Thymus (tissue), 11 donors: ENCODE measurements at regions not wholly inside any gene's neighbourhood (a gene's known extent, or its start where the extent isn't known, plus 50 kb on each side); places are given as distances from the start of the nearest gene placed in this dataset.

ENCODE experiments used
- DNase-seq, 9 donors: peaks; one replicate each; pipeline ENCODE4 v3.0.0-alpha.2; 2013; ENCODE audit warnings: low spot score in 9 of 9, low read depth in 6 of 9, missing footprints in 1 of 9
- H3K27ac ChIP-seq, 2 donors: one replicate each; pipeline ENCODE4 v1.5.1; 2013; ENCODE audit warnings: control low read depth in 1 of 2, low read depth in 1 of 2, low read length in 1 of 2, mild to moderate bottlenecking in 1 of 2, moderate library complexity in 1 of 2
- H3K27me3 ChIP-seq, 2 donors: one replicate each; pipeline ENCODE4 v1.5.1; 2013; ENCODE audit warnings: low read length in 1 of 2; ENCODE audit not compliant: control insufficient read depth in 2 of 2, insufficient read depth in 1 of 2
- H3K36me3 ChIP-seq, 2 donors: one replicate each; pipeline ENCODE4 v1.5.1; 2013; ENCODE audit warnings: low read length in 1 of 2, mild to moderate bottlenecking in 1 of 2, moderate library complexity in 1 of 2; ENCODE audit not compliant: control insufficient read depth in 2 of 2, insufficient read depth in 2 of 2
- H3K4me1 ChIP-seq, 2 donors: one replicate each; pipeline ENCODE4 v1.5.1; 2013; ENCODE audit warnings: low read length in 2 of 2; ENCODE audit not compliant: control insufficient read depth in 2 of 2, insufficient read depth in 2 of 2
- H3K4me3 ChIP-seq, 2 donors: one replicate each; pipeline ENCODE4 v1.5.1; 2013; ENCODE audit warnings: low read length in 2 of 2, control low read depth in 1 of 2, mild to moderate bottlenecking in 1 of 2
- H3K9me3 ChIP-seq, 2 donors: one replicate each; pipeline ENCODE4 v1.5.1; 2013; ENCODE audit warnings: low read length in 1 of 2, mild to moderate bottlenecking in 1 of 2; ENCODE audit not compliant: control insufficient read depth in 2 of 2, insufficient read depth in 1 of 2
- WGBS: extraction: QIAGEN DNeasy Blood & Tissue Kit; methylation state at CpG from one replicate; pipeline ENCODE4 v1.1.7; 2013; 5-methylcytosine and 5-hydroxymethylcytosine counted together
- donor health status: healthy.

DNA sequence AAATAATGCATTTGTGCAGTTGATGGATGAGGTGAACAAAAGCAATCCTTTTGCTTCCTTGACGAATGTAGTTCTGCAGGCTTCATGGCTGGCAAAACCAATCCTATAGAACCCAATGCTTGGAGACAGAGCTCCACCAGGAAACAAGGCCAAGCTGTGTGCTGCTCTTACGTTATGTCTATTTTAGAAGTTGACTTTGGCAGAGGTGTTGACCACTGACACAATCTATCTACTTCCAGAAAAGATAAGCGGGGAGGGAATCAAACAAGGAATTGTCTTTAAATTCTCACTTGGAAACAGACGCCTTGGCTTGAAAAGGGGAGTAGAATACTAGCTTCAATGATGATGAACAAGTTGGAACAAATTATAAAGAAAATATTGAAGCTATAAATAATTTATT is 211.2 kb downstream of the SETD4 start:
- no peaks in the 10 kb centered on the region for H3K36me3 ChIP-seq
- no peak overlapping the region for H3K27ac ChIP-seq
- H3K4me3 ChIP-seq = no peak overlapping the region
- peaks cover 0 to 2% of the 10 kb centered on the region in 2 donors for H3K27me3 ChIP-seq
- H3K9me3 ChIP-seq = no peaks in the 10 kb centered on the region
- H3K4me1 ChIP-seq = no peaks in the 10 kb centered on the region
- DNase-seq = no peak
- 93% methylated on average over 4 of the region's 4 CpGs for WGBS

- DNase-seq = no peak
- Histone ChIP-seq H3K4me3 (no peak overlapping the region), H3K27me3 (no peaks in the 10 kb centered on the region), H3K9me3 (no peaks in the 10 kb centered on the region), H3K27ac (no peak overlapping the region), H3K4me1 (peaks cover 6 to 11% of the 10 kb centered on the region in 2 donors), H3K36me3 (no peaks in the 10 kb centered on the region)
- 94% methylated on average over 7 of the region's 7 CpGs for WGBS
These were observed 216.2 kb downstream of the SETD4 start for GRCh38 chr21:35843911-35844667.

DNA sequence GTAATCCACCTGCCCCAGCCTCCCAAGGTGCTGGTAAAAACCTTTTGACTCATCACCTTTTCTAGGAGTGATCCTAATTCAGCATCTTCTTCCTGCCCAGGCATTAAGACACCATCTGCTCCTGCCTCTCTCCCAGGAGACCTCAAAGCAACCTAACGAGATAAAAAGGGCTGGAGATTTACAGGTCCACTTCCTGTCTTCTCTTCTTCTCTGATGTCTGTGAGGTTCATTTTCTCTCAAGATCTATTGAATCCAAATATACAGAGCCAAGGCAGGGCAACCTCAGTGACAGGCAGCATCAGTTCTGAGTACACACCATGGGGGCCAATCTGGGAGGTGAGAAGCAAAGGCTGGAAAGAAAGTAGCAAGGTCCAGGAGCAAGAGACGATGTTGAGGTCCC is 219.4 kb downstream of the SETD4 start:
- no peak overlapping the region for H3K27ac ChIP-seq
- no peaks in the 10 kb centered on the region for H3K27me3 ChIP-seq
- no peaks in the 10 kb centered on the region for H3K36me3 ChIP-seq
- no peaks in the 10 kb centered on the region for H3K9me3 ChIP-seq
- H3K4me1 ChIP-seq = peaks cover 14 to 26% of the 10 kb centered on the region in 2 donors
- no peak overlapping the region for H3K4me3 ChIP-seq
- DNase-seq = peak in 1 of 9 donors; percentile 25
- 52% methylated on average over 2 of the region's 2 CpGs for whole genome bisulfite sequencing

DNA sequence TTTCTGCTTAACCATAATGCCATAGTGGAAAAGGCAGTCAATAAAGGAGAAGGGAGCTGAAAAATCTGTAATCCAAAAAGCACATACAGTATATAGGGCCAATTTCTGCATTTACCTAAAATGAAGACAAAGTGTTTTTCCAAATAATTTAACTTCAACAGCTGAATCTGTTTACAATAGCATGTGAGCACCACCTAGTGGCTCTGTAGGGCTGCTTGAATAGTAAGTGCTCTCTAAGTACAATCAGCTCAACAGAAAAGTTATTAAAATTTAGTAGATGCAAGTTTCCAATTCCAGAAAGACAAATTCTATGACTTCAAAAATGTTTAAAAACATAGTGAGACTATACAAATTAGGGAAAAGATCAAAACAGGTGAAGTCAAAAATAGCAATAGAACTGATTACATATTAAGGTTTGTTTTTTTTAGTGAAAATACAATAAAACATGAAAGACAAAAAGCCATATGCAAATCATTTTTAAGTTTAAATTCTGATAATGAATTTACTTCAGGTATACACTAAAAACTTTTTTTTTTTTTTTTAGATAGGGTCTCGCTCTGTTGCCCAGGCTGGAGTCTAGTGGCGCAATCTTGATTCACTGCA is 220.0 kb downstream of the SETD4 start:
- no peak overlapping the region for H3K4me3 ChIP-seq
- peaks cover 14 to 26% of the 10 kb centered on the region in 2 donors for H3K4me1 ChIP-seq
- no peak overlapping the region for H3K27ac ChIP-seq
- H3K27me3 ChIP-seq = no peaks in the 10 kb centered on the region
- DNase-seq = peak; percentile 30 to 87 (median 74)
- no peaks in the 10 kb centered on the region for H3K9me3 ChIP-seq
- no peaks in the 10 kb centered on the region for H3K36me3 ChIP-seq
- WGBS = 99% methylated on average over 2 of the region's 2 CpGs

DNA sequence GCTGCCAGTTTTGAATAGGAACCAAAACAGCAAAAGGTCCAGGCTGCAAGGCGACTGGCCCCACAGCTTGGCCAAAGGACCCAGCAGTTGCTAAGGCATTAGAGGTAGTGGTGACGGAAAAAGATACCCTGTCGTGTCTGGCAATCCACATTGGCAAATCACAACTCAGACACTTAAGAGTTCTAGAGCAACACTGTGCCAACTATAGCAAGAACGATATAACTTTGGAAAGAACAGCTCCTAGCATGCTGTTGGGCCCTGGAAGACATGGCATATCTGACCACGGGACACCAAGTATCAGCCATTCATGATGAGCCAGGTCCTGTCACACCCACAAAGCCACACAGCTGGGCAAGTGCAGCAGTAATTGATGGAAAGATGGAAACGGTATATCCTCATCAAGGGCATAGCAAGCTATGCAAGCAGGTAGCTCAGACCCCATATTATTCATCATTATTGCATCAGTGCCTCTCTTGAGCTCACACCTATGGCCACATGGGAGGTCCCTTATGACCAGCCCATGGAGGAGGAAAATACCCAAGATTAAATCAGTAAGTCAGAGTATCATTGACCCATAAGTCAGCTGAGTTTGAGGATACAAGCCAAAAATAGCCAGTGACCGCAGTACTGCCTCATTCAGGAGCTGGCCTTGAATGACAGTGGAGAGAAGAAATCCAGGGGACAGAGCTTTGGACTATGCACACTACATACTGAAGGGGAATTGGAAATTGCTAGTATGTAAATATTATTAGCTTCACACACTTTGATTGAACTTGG is 221.2 kb downstream of the SETD4 start:
- 97% methylated on average over 7 of the region's 7 CpGs for WGBS
- H3K4me3 ChIP-seq = no peak overlapping the region
- no peak for DNase-seq

GRCh38 chr21:35838350-35838749 is 222.0 kb downstream of the SETD4 start:
- Histone ChIP-seq H3K27ac (peak overlapping the region in 1 of 2 donors; percentile 54), H3K9me3 (no peaks in the 10 kb centered on the region), H3K4me1 (peaks cover 26 to 39% of the 10 kb centered on the region in 2 donors), H3K27me3 (no peaks in the 10 kb centered on the region), H3K4me3 (no peak overlapping the region), H3K36me3 (no peaks in the 10 kb centered on the region)
- WGBS = 48% methylated on average over 1 of the region's 1 CpG
- DNase-seq = peak; percentile 42 to 89 (median 72)

More for the DNA sequence above, 221.2 kb downstream of the SETD4 start:
- H3K27me3 ChIP-seq = no peaks in the 10 kb centered on the region
- no peaks in the 10 kb centered on the region for H3K36me3 ChIP-seq
- H3K27ac ChIP-seq = no peak overlapping the region
- no peaks in the 10 kb centered on the region for H3K9me3 ChIP-seq
- peaks cover 18 to 31% of the 10 kb centered on the region in 2 donors for H3K4me1 ChIP-seq

DNA sequence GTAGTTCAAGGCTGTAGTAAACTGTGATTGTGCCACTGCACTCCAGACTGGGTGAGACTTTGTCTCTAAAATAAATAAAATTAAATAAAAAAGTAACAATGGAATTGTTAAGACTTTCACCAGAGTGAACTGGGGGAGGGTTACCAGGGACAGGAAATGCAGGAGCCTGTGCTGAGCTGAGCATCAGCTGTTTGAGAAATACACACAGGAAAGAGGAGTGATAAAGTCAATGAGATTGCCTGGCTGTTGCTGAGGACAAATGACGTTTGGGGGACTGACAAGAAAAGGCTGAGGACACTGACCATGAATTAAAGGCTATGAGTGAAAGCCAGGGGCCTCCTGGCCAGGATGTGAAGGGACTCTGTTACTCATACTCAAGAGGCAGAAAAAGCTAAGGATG is 226.3 kb downstream of the SETD4 start:
- peak in 3 of 9 donors; percentile 15 to 63 (median 42) for DNase-seq
- Histone ChIP-seq H3K27me3 (no peaks in the 10 kb centered on the region), H3K4me1 (peaks cover 27 to 36% of the 10 kb centered on the region in 2 donors), H3K9me3 (no peaks in the 10 kb centered on the region), H3K4me3 (no peak overlapping the region), H3K36me3 (no peaks in the 10 kb centered on the region), H3K27ac (peak overlapping the region in 1 of 2 donors; percentile 31)
- WGBS = 3% methylated on average over 1 of the region's 1 CpG

- H3K4me3 ChIP-seq = no peak overlapping the region
- WGBS = 96% methylated on average over 3 of the region's 3 CpGs
- no peaks in the 10 kb centered on the region for H3K9me3 ChIP-seq
- no peaks in the 10 kb centered on the region for H3K36me3 ChIP-seq
- H3K27me3 ChIP-seq = no peaks in the 10 kb centered on the region
- H3K27ac ChIP-seq = peak overlapping the region in 1 of 2 donors; percentile 31
- DNase-seq = no peak
- peaks cover 22 to 31% of the 10 kb centered on the region in 2 donors for H3K4me1 ChIP-seq
These were observed 226.9 kb downstream of the SETD4 start for GRCh38 chr21:35833388-35833787.

DNA sequence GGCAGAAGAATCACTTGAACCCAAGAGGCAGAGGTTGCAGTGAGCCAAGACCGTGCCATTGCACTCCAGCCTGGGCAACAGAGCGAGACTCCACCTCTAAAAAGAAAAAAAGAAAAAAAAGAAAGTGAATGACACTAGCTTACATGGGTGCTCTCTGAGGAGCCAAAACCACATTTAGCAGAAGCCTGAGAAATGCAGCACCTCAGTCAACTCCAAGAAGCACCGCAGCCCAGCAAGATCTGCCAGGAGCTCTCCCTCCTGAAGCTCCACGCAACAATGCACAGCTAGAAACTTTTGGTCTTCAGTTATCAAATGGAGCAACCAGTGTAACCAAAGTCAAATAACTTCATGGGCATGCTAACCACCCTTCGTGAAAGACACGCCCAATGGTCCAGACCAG is 229.1 kb downstream of the SETD4 start:
- no peaks in the 10 kb centered on the region for H3K9me3 ChIP-seq
- H3K27me3 ChIP-seq = no peaks in the 10 kb centered on the region
- no peaks in the 10 kb centered on the region for H3K36me3 ChIP-seq
- H3K4me3 ChIP-seq = no peak overlapping the region
- no peak overlapping the region for H3K27ac ChIP-seq
- peaks cover 21 to 23% of the 10 kb centered on the region in 2 donors for H3K4me1 ChIP-seq
- DNase-seq = peak in 1 of 9 donors; percentile 36
- 89% methylated on average over 6 of the region's 6 CpGs for WGBS
